G401 (cell line): ENCODE measurements at regions not wholly inside any gene's neighbourhood (a gene's known extent, or its start where the extent isn't known, plus 50 kb on each side); places are given as distances from the start of the nearest gene placed in this dataset.

Source experiments
- DNase-seq: peaks from one replicate; pipeline ENCODE4 v3.0.0-alpha.2; 2015; ENCODE audit warnings: low spot score
- in situ Hi-C: cut with HindIII; loops from 2 replicates; pipeline ENCODE4 v1.10.0; 2016; ENCODE audit warnings: low sequenced_read_pairs, mixed read lengths

DNA sequence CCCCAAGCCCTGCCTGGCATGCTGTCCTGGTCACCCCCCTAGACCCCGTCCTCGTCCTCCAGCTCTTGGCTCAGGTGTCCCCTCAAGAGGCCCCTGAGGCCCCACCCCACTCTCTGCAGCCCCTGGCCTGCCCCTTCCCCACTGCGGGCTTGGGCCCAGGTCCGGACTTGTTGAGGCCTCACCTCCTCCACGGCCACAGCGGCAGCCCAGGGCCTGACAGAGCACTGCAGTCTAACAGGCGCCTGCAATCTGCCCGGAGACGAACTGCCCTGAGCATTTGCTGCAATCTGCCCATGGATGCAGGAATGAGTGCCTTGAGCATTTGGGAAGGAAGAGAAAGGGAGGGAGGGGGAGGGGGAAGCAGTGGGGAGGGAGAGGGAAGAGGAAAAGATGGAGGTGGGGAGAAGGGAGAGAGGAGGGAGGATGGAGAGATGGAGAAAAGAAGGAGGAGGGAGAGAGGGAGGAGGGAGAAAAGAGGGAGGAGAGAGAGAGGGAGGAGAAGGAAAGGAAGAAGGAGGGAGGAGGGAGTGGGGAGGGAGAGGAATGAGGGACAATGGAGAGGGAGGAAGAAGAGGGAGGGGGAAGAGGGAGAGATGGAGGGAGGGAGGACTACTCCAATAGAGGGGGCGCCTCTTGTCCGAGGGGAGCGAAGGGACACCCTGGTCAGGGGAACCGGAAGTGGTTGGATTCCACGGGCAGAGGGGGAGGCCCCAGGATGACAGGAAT, 73.9 kb downstream of the PDGFA start:
- in situ Hi-C loops: no loop called here
- no peak for DNase-seq

DNA sequence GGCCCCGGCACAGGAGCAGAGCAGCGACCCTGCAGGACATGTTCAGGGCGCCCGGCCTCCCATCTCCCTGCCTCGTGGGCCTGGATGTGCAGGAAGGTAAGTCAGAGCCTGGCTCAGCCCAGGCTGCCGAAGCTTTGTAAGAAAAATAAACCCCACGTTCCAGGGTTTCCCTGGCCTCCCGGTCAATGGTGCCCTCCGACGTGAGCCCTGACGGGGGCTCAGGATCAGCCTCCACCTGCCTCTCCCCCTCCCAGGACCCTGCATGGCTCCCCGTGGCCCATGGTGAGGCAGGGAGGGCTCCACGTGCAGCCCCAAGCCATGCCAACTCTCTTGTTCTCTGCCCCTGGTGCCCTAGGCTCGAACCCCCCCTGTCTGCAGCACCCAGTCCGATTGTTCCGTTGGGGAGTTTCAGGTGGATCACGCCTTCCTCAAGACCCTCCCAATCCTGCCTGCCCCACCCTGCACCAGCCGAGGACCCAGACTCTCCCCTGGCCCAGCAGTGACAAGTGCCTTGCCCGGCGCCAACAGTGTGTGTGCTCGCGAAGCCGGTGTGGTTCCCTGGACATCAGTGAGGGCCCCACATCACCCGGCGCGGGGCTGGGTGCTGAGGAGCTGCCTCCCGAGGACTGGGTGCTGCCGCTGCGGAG, 73.2 kb downstream of the PDGFA start:
- in situ Hi-C loops: no loop called here
- no peak for DNase-seq
